ENCODE measurements at regions not wholly inside any gene's neighbourhood (a gene's known extent, or its start where the extent isn't known, plus 50 kb on each side); places are given as distances from the start of the nearest gene placed in this dataset.

- TF ChIP-seq CTCF (IDR thresholded peaks at IDR 0.05) (no peak), EZH2 (IDR thresholded peaks at IDR 0.05) (no peak), EZH2phosphoT487 (IDR thresholded peaks at IDR 0.05) (no peak)
Observed at GRCh38 chr2:71907503-71907902, 240.2 kb downstream of the CYP26B1 start.

All from neural progenitor cell (in vitro differentiated cells).